Fibroblast of skin of abdomen (primary cell): ENCODE measurements at regions not wholly inside any gene's neighbourhood (a gene's known extent, or its start where the extent isn't known, plus 50 kb on each side); places are given as distances from the start of the nearest gene placed in this dataset.

Experiments used
- DNase-seq: peaks from one replicate; pipeline ENCODE4 v3.0.0-alpha.2; 2013

DNA sequence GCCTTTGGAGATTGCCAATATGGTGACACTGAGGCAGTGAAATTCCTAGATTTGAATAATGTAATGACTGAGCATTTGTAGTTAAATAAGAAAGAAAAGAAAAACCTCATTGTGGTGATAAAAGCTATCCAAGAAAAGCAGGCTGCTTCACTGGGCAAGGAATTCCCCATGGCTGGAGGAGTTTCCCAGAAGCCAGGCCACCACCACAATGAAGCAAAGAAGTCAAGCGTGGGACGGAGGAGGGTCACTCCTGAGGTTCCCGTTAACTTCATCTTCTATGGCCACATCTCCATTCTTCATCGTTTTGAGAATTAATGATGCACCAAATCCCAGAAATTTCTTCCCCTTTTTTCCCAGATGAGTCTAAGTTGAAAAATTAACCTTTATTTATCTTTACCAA, 185.8 kb upstream of the BCL6 start:
- no peak for DNase-seq

DNA sequence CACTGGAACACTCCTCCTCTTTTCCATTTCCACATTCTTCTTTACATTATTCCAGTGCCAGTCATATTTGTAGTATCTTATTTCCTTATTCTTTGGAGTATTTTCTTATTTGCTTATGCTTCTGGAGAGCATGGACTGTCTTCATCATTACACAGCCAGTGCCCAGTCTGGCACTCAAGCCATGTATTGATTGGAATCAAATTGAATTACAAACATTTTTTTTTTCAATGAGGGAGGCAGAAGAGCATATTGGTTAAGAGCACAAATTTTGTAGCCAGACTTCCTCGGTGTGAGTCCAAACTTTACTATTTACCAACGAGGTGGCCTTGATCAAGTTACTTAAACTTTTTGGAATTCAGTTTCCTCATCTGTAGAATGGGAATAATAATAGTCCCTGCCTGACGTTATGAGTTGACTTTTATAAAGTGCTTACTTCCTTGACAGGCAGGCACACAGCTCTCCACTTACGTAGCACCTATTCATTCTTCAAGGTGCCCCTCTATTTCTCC, 186.6 kb upstream of the BCL6 start:
- no peak for DNase-seq

DNA sequence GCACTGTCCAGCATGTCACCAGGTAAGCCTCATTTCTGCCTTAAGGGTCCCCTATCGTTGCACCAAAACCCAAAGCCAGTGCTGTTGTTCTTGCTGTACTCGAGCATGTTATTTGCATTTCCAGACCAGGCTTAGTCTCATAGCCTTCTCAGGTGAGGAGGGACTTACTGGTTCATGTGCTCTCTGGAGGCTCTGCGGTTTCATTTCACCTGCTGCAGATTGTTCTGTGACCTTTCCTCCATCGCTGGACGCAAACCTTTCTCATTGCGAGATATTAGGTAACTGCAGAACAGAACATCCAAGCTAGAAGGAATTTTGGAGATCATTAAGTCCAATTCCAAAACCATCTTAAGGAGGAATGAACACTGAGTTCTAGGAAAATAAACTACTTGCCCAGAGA, 187.3 kb upstream of the BCL6 start:
- no peak for DNase-seq

DNA sequence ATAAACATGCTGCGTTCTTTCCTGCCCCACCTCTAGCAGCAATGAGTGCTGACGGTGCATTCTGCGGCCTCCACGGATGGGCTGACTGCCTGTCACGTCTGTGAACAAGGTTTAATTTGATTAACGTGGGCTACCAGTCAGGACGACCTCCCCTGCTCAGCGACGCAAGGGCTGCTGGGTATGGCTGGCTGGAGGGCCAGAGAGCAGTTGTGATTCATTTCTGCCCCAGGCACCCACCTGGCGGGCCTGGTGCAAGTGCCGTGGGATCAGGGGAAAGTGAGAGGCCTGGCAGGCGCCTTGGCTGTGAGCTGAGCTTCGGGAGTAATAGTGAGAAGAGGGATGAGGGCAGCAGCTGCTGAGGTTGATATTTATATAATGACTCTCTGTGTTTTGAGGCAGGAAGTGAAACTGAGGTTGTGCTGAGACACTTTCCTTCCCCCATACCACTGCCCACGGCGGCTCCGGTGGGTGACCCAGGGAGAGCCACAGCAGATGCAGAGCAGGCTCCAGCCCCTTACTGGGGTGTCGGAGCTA, 190.4 kb upstream of the BCL6 start:
- no peak for DNase-seq

DNA sequence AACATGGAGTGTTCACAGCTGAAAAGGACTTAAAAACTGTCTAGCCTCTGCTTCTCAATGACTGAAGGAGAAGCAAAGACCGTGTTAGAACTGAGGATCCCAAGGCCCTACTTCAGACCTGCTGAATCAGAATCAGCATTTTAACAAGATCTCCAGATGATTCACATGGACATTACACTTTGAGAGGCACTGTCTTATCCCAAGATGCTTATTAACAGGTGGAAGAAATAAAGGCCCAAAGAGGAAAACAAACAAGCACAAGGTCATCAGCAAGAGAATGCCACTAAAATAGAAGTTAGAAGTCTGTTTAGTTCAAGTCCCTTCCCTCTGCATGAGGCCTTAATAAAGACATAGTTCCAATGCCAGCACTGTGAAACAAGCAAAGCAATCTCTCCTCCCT, 191.4 kb upstream of the BCL6 start:
- no peak for DNase-seq

DNA sequence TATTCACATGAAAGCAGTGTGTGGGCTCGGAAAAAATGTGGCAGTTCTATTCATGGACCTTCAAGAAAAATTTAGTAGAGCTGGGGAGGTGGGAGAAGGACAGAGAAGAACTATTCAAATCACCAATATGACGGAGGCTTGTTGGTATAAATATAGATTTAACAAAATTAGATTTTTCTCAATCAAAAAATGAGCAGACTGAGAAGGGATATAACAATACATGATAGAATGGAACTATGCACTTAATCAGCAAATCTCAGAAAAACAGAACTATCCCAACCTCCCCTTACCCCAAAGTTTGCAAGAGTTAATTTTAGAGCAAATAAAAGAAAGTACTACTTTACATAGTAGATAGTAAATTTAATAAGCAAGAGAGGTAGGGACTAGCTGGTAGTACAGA, 194.6 kb upstream of the BCL6 start:
- no peak for DNase-seq

DNA sequence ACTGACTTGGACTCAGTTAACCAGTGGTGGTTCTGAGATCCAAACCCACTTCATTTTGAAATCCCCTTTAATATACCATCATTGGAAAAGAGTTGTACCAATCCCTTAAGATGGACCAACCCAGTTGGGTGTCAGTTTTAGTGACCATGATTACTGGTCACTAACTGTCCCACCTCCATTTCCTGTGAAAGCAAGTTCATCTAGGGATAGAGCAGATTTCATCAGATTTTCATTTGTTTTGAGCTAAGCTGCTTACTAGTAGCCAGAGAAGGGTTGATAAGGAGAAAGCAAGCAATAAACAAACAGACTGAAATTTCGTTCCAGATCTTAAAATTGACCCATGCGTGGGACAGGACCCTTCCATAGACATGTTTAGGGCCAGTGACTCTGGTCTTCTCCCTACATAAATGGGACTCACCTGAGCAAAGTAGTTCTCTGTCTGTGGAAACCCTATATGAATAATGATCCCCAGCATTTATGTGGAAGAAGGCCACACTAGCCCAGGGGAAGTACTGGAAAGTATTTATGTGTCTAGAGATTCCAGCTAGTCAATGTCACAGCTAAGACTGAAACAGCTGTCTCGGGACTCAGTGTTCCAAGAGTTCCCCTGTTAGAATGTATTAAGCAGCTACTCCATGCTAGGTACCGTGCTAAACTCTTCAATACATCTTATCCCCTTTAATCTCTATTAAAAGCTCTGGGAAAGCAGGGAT, 196.0 kb upstream of the BCL6 start:
- no peak for DNase-seq

DNA sequence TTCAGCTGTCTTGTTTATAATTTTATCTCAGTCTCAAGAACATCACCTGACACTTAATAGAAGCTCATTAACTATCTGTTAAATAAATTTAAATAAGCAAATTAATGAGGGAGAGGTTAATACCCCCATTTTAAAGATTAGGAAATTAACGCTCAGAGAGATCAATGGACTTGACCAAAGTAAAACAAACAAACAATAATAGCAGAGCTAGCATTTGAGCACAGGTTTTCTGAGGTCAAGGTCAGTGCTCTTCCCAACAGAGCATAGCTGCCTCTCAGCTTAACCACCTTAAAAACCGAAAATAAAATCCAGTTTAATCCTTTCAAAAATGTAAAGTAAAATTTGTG, 196.6 kb upstream of the BCL6 start:
- DNase-seq, result no peak

DNA sequence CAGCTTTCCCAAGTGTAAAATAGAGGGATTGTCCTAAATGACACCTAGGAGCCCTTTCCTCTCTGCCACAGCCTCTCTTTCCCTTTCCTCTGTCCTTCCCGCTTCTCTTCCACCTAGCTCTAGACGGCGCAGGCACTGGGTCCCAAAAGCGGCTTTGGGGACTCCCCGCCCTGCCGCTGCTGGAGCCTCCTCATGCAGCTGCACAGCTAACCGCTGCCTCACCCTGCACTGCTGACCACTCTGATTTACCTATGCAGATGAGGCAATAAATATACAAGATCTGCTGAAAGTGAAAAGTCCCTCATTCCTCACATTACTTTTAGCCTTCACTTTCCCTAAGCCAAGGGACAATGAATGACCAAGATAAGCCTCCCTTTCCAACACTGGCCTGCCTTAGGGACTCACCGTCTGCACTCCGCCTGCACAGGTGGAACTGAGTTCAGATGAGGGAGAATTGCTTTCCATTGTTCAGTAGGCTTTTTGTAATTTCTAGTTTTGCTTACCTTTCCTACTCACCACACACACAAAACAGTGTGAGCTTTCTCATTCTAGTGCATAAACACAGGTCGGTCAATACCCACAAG, 197.5 kb upstream of the BCL6 start:
- no peak for DNase-seq

DNA sequence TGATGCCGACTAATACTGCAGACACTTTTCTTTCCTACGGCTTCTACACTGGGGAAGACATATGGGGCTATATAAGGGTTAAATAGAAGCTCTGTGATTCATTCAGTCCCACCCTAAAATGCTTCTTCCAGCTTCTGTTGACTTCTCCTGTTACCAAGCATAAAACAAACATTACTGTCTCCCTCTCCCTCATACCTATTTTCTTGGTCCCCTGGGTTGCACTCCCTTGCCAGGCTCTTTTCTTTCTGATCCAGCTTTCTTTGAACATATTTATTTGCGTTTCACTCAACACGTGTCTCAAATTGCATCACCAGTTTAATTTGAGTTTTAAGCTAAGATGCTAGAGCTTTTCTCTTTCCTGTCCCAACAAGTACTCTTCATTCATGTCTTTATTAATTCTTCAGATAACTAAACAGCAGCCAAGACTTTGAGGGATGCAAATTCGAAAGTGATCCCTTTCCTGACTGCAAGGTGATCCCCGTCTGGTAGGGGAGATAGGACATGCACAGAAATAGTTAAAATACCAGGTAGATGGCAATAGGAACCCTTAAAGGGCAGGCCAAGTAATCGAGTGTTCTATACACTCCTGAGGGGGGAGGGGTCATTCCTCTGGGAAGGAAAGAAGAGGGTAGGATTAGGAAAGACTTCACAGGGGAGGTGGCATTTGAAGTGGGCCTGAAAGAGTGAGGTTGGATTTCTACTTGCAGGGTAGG, 198.6 kb upstream of the BCL6 start:
- DNase-seq, result no peak

DNA sequence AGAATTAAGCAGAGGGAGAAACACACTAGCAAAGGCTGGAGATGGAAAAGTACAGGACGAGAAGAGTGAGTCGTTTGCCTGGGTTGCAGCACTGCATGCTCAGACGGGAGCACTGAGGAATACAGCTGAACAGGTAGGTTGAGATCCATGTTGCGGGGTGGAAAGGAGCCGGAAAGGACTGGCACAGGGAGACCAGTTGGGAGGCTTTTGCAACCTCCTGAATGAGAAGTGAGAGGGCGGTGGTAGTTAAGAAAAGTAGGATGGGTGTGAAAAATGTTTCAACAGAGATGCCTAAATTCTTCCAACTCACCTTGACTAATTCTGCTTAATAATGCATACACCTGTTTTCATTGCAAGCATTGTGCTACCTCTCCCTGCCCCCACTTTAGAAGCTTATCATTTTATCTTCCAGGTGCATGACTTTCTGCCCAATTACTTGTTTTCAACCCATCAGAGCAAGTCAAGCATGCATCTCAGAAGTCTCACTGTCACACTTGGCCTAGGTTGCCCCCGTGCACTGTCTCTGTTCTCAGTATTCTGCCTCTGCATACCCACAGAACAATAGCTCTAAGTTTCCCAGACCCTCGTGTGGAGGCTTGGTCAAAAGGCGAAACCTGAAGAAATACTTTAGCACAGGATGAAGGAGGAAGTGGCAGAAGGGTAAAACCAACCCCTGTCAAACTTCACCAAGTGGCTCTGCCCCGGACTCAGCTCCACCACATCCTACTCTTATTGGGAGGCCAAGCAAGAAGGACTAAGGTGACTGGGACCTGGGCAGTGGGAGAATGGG, 199.3 kb upstream of the BCL6 start:
- DNase-seq, result no peak

DNA sequence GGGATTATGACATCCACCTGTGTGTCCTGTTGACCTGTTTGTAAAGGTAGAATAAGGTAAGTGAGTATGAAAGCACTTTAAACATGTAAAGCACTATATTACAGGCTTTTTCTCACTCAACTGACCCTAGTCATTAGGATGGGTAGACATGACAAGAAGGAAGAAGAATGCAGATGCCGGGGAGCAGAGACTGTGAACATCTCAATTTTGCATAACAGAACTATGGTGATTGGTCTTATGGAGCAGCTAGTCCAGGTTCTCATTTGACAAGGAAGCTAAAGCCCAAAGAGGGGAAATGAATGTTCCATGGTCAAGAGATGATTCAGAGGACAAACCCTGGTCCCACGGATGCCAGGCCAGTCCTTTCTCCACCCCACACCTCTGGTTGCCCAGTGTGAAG, 200.1 kb upstream of the BCL6 start:
- no peak for DNase-seq

DNA sequence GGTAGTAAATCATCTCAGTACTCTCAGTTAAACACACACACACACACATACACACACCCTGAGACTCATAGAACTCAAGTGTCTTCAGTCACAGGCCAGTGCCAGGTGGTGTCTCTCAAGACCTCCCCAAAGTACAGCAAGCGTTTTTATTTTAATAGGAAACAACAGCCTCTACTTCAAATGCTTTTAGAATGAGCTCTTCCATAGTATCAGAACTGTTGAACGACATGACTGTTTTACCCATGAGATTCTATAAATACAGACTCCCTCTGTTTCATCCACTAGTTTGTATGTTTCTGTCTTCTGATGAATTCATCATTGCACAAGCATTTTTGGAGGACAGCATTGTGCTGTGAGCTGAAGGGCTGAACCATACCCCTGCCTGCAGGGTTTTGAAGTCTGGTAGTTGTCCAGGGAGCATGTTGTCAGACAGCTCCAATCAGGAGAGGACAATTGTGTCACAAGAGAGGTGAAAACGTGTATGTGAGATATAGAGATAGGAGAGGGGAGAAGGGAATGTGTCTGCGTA, 201.0 kb upstream of the BCL6 start:
- DNase-seq, result peak; percentile 70

DNA sequence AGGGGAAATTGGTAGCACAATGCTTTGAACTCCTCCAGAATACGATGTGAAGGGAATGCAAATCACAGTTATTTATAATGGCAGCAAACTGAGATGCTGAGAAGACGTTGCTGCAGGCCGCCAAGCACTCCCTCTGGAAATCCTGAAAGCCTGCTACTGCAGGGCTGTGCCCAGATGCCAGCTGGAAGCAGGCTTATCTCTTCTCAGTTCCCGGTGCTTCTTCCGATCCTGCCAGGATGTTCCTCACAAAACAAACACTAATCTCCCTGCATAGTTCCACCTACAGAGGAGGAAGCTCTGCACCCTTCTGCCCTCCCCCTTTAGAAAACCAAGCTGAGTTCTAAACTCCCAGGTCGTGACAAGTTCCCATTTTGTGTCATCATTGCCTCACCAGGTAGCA, 201.7 kb upstream of the BCL6 start:
- DNase-seq, result no peak

DNA sequence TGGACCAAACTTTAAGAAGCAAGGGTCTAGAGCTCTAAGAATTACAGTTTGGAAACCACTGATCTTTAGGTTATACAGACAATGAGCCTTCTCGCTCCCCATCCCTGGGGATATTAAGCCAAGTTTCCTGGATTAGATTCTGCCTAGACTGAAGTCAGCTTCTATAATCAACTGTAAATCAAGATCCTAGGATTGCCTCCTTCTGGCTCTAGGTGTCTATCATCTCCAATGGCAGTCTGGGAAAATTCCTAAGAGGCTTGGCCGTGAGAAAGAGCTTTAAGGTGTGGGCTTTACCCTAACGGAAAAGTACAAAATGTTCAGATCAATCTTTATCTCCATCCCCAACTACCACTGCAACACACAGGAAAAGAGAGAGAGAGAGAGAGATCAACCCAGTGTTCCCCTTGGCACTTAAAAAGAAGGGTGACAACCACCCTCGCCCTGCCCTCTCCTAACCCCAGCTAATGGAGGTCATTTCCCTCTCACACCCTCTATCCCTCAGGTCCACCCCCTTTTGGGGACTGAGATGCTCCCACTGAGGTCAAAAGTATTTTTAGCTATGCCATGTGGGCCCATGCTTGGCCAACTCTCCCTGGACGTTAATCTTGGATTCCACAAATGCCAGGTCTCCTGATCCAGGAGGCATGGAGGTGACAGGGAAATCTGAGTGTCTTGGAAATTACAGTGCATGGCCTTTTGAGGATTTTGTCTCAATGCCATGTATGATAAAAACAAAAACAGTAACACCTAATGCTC, 202.8 kb upstream of the BCL6 start:
- DNase-seq, result no peak

DNA sequence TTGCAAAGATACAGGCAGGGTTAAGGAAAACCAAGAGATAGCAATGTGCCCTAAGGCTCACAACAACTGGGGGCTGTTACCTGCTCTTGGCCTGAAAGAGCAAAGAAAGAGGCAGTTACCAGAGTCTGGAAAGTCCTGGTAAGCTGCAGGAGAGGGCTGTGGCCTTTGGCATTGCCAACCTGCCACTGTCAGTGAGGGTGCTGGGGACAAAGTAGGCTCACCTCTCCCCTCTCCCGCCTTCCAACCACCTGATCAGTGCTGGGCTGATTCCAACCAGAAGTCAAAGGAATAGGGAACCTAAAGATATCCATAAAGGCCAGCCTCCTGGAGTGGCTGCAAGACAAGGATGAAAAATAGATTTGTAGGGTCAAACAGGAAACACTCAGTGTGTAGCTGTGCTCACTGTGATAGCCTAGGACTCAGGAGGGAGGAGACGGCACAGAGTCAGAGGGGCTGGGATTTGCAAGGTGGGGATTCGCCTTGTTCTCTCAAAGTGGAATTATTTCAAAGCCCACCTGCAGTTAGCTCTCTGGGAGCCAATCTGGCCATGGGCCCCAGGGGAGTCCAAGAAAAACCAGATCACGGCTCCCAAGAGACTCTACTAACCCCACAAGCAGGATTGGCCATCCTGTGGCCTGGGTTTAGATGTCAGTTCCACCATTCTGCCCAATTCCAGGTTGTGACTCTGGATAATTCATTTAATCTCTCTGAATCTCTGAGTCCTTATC, 204.0 kb upstream of the BCL6 start:
- DNase-seq, result no peak

DNA sequence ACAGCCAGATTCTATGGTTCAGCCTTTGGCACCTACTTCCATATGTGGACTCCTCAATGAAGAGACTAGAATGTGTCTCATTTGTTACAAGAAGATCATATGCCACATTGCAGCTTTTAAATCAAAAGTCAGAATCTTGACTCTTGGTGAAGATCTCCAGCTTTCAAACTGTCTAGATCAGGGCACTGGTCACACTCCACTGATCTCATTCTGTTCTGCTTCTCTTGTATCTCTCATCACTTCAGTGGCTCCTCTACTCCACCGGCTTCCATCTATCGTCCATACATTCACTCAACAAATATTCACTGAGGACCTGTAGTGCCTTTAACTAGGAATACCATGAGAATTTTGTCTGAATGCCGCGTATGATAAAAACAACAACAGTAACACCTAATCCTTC, 203.3 kb upstream of the LPP start:
- no peak for DNase-seq

DNA sequence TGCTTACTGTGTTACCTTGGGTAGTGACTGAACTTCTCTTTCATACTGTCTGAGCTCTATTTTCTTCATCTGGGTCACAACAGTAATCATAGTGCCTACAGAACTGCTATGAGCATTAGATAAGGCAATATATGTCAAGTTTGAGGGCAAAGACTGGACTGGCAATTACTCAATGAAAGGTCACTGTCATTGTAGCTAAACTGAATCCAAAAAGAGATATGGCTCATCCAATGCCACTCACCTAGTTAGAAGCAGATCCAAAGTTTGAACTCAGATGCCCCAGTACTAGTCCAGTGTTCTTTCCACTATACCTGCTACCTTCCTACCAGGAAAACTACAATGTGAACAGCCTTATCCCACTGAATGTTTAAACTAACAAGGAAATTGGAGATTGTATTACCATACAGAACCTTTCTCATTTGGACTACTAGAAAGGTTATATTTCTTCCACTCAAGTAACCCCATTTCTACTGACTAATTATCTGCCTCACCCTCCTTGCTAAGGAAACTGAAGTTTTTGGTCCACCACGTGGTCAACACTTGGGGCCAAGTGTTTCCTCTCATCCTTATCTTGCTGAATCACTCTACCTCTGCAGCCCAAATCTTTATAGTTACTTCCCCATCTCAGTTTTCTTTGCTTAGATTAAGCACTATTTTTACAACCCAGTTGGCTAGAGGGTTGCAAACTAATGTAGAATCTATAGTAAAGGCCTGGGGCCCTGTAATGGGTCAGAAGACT, 202.3 kb upstream of the LPP start:
- DNase-seq, result no peak

DNA sequence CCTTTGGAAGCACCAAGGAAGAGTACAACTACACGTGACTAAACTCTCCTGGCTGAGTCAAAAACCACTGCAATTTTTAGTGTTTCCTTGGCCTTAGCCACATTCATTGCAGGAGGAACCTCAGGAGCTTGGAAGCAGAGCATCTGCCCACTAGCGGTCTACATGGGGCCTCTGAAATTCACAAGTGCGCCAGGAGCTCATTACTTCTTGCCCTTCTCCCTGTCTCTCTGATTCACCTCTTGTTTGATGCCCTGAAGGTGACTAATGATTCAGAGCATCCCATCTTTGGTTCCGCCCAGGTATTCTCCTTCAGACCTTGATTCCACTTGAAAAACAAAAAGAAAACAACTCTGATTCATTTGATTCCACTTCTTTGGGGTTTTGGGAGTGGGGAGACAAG, 201.1 kb upstream of the LPP start:
- no peak for DNase-seq

DNA sequence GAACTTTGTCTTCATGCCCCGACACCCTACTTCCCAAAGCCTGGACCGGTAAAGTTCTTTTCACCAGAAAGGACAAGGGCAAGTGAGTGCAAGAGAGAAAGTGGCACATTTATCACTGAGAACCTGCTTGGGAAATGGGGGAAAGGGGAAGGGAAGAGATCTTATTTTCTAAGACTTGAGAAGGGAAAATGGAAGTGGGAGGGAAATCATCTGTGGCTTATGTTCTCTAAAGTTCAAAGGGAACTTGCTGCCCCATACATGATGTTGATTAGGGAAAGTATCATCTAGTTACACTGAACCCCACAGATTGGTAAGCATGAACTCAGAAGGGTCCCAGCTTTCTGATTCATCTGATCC, 199.5 kb upstream of the LPP start:
- DNase-seq, result no peak
